HFF-Myc (cell line): ENCODE measurements at regions not wholly inside any gene's neighbourhood (a gene's known extent, or its start where the extent isn't known, plus 50 kb on each side); places are given as distances from the start of the nearest gene placed in this dataset.
"Not testable (repeated sequence)": the region's sequence is repeated elsewhere in the genome, so short reads cannot be mapped to it uniquely, and the experiment has no call there.

Source experiments
- DNase-seq: peaks from one replicate; pipeline ENCODE4 v3.0.0-alpha.2; 2011; ENCODE audit warnings: low read depth; ENCODE audit errors: extremely low read depth
- H3K4me3 ChIP-seq: replicated peaks from 2 replicates; pipeline ENCODE4 v1.5.1; 2011; ENCODE audit warnings: low read depth, mild to moderate bottlenecking, control low read depth, low read length
- TF ChIP-seq, protein P1 (sequence below): IDR thresholded peaks from 2 replicates; pipeline ENCODE4 v1.5.1; 2012; ENCODE audit warnings: mild to moderate bottlenecking, low read depth, low read length, control low read depth; ENCODE audit errors: missing control alignments

- H3K4me3 ChIP-seq = no peak overlapping the region
- no peak for DNase-seq
- TF ChIP-seq, protein P1, sequence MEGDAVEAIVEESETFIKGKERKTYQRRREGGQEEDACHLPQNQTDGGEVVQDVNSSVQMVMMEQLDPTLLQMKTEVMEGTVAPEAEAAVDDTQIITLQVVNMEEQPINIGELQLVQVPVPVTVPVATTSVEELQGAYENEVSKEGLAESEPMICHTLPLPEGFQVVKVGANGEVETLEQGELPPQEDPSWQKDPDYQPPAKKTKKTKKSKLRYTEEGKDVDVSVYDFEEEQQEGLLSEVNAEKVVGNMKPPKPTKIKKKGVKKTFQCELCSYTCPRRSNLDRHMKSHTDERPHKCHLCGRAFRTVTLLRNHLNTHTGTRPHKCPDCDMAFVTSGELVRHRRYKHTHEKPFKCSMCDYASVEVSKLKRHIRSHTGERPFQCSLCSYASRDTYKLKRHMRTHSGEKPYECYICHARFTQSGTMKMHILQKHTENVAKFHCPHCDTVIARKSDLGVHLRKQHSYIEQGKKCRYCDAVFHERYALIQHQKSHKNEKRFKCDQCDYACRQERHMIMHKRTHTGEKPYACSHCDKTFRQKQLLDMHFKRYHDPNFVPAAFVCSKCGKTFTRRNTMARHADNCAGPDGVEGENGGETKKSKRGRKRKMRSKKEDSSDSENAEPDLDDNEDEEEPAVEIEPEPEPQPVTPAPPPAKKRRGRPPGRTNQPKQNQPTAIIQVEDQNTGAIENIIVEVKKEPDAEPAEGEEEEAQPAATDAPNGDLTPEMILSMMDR = no peak
Measured at GRCh38 chrX:84735025-84735424, 232.8 kb upstream of the HDX start.

- H3K4me3 ChIP-seq = no peak overlapping the region
- no peak for DNase-seq
- TF ChIP-seq, protein P1 = no peak
Measured at GRCh38 chrX:84737471-84737871, 235.2 kb upstream of the HDX start.

DNA sequence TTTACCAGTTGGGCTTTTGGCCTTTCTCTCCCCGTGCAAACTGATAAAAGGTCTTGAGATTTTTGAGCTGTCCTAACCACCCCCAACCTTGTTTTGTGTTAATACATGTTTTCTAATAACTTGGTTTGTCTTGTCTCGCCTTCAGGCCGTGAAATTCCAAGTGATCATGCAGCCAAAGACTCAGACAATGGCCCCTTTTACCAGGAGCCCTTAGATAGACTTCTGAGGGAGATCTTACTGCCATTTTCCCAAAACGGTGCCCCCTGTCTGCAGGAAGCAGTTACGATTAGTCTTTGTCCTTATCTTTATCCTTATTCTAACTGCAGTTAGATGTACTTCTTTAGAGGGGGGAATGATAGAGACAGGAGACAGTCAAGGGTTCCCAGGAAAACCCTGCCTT, 245.3 kb upstream of the HDX start:
- no peak overlapping the region for H3K4me3 ChIP-seq
- TF ChIP-seq, protein P1 = no peak
- DNase-seq = no peak

DNA sequence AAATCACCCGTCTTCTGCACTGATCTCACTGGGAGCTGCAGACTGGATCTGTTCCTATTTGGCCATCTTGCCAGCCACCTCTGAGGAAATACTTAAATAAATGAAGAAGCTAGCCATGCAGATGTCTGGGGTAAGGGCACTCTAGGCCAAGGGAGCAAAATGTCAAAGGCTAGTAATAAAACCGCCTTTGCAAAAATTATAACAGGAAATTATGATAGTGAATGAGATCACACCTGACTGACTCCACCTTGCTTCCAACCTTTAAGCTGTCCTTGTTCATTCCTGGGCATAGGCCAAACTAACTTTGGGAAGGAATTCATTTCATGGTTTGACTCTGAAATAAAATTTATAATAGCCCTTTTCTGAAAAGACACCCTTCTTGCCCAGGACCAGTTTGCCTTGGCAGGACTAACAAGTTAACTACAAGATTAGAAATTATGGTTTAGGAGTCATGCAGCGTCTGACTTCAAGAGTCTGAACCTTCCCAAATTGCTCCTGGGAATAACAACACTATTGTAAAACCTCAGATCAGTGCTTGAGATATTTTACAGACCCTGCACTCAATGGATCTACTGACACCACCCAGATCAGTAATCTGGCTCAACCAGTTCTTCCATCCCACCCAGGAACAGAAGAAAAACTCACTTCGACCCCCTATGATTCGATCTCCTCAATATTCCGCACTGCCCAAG, 246.9 kb upstream of the HDX start:
- DNase-seq = no peak
- TF ChIP-seq, protein P1 = no peak
- H3K4me3 ChIP-seq = no peak overlapping the region

DNA sequence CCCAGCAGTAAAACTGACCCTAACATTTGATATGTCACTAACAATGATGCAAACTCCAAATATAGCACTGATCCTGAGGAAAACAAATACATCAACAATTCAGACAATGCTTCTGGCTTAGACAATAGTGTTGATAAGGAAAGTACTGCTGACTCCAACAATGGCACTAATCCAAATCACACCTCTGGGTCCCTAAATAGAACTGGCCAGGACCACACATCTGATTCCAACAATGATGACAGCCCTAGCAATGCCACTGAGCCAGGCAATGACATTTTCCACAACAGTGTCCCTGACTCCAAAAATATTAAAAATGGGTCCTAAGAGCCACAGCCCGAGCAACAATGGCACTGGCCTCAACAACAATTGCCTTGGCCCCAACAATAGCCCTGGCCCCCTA, 243.1 kb upstream of the APOOL start:
- TF ChIP-seq, protein P1 = no peak
- no peak overlapping the region for H3K4me3 ChIP-seq
- no peak for DNase-seq

DNA sequence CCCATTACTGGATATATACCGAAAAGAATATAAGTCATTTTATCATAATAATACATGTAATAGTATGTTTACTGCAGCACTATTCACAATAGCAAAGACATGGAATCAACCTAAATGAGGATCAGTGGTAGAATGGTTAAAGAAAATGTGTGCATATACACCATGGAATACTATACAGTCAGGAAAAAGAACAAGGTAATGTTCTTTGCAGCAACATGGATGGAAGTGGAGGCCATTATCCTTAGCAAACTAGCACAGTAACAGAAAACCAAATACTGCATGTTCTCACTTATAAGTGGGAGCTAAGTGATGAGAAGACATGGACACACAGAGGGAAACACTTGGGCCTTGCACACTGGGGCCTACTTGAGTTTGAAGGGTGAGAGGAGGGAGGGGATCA, 207.4 kb upstream of the APOOL start:
- no peak overlapping the region for H3K4me3 ChIP-seq
- no peak for DNase-seq
- TF ChIP-seq, protein P1 = no peak

- H3K4me3 ChIP-seq = no peak overlapping the region
- no peak for DNase-seq
- TF ChIP-seq, protein P1 = no peak
Measured at GRCh38 chrX:84830836-84831235, 172.8 kb upstream of the APOOL start.

- H3K4me3 ChIP-seq, DNase-seq: not testable (repeated sequence)
Measured at GRCh38 chrX:84846541-84846940, 157.1 kb upstream of the APOOL start.

DNA sequence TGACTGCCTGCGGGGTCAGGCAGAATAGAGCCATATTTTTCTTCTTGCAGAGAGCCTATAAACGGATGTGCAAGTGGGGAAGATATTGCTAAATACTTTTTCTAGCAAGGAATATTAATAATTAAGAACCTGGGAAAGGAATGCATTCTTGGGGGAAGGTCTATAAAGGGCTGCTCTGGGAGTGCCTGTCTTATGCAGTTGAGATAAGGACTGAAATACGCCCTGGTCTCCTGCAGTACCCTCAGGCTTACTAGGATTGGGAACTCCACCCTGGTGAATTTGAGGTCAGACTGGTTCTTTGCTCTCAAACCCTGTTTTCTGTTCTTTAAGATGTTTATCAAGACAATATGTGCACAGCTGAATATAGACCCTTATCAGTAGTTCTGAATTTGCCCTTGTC, 152.5 kb upstream of the APOOL start:
- not testable (repeated sequence) for DNase-seq, H3K4me3 ChIP-seq

- not testable (repeated sequence) for DNase-seq
Measured at GRCh38 chrX:84856791-84857190, 146.9 kb upstream of the APOOL start.

More at GRCh38 chrX:84856791-84857190, 146.9 kb upstream of the APOOL start:
- not testable (repeated sequence) for H3K4me3 ChIP-seq
